Thyroid gland (tissue), 4 donors: ENCODE measurements at regions not wholly inside any gene's neighbourhood (a gene's known extent, or its start where the extent isn't known, plus 50 kb on each side); places are given as distances from the start of the nearest gene placed in this dataset.

Source experiments
- DNase-seq, 2 donors: peaks; one replicate each; pipeline ENCODE4 v3.0.0-alpha.2; 2019
- H3K27ac ChIP-seq, 3 donors: fragments of 200-600 bp; sonication (generic); 1 replicate in 2 of 3; 2 replicates in 1 of 3; pipeline ENCODE4 v1.5.1; 2016 to 2019; ENCODE audit warnings: mild to moderate bottlenecking in 1 of 3, moderate library complexity in 1 of 3
- H3K27me3 ChIP-seq: fragments of 200-600 bp; sonication (generic); one replicate; pipeline ENCODE4 v1.5.1; 2019
- H3K36me3 ChIP-seq, 2 donors: fragments of 200-600 bp; sonication (generic); one replicate each; pipeline ENCODE4 v1.5.1; 2016 to 2019
- H3K4me1 ChIP-seq, 2 donors: fragments of 200-600 bp; sonication (generic); one replicate each; pipeline ENCODE4 v1.5.1; 2017 to 2019
- H3K4me3 ChIP-seq, 3 donors: fragments of 200-600 bp; sonication (generic); replicated peaks in 1 of 3; 1 replicate in 2 of 3; 2 replicates in 1 of 3; pipeline ENCODE4 v1.5.1; 2016; ENCODE audit warnings: mild to moderate bottlenecking in 1 of 3
- H3K9me3 ChIP-seq: fragments of 200-600 bp; sonication (generic); one replicate; pipeline ENCODE4 v1.5.1; 2017
- POLR2A ChIP-seq, 2 donors: fragments of 450-650 bp; IDR thresholded peaks; one replicate each; pipeline ENCODE4 v1.6.1; 2017; ENCODE audit warnings: antibody characterized with exemption in 2 of 2, mild to moderate bottlenecking in 2 of 2, moderate library complexity in 1 of 2
- WGBS, 2 donors: methylation state at CpG; one replicate each; pipeline ENCODE4 v1.1.5; 2017; 5-methylcytosine and 5-hydroxymethylcytosine counted together
- intact Hi-C: fragments of 100-400 bp; cut with DNase I; formaldehyde crosslinking; loops from one replicate; pipeline ENCODE4 v1.15.1; 2023
- TF ChIP-seq, protein P1 (sequence below), 6 experiments: fragments of 200-600 bp in 3 of 6; fragments of 450-650 bp in 3 of 6; sonication (generic) in 3 of 6; IDR thresholded peaks; one replicate each; pipeline ENCODE4 v1.5.1; 2016 to 2019; ENCODE audit warnings: antibody characterized with exemption in 6 of 6, mild to moderate bottlenecking in 2 of 6, inconsistent platforms in 1 of 6, moderate library complexity in 1 of 6

DNA sequence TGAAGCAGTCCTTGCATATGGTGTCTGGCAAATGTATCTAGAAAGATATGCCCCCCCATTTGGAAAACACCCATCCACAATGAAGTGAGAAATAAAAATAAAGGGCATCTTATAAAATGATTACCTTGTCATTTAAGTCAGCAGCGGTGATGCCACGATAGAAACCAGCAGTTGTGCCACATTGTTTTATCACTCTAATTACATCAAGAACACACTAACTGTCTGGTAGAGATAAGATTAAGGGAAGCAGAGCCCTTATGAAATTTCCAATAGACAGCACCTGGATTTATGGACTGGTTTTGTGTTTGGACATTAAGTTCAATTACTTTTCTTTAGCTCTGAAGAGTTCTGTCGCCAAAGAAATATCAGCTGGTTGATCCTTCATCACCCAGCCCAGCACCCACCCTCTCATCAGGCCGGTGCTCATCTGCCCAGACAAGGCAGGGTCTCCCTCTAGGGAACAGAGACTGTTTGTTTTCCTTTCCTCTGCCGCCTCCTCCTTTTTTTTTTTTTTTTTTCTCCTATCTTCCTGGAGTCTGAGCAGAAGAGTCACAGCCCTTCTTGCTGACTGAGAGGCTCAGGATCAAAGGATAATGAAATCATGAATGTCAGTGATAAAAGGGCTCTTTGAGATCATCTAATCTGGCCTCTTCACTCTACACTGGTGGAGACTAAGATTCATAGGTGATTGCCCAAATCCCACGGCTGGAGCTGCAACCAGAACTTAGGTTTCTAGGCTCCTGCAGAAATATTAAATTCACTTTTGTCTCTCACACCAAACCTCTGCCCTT lies 464.1 kb downstream of the NTRK3 start:
- no peaks in the 10 kb centered on the region for H3K36me3 ChIP-seq
- no peak overlapping the region for H3K4me3 ChIP-seq
- intact Hi-C loops = no loop called here
- H3K27ac ChIP-seq = no peak overlapping the region
- WGBS, 2 donors = 56 to 66% methylated on average over 6 of the region's 6 CpGs
- no peak for DNase-seq
- TF ChIP-seq, protein P1, sequence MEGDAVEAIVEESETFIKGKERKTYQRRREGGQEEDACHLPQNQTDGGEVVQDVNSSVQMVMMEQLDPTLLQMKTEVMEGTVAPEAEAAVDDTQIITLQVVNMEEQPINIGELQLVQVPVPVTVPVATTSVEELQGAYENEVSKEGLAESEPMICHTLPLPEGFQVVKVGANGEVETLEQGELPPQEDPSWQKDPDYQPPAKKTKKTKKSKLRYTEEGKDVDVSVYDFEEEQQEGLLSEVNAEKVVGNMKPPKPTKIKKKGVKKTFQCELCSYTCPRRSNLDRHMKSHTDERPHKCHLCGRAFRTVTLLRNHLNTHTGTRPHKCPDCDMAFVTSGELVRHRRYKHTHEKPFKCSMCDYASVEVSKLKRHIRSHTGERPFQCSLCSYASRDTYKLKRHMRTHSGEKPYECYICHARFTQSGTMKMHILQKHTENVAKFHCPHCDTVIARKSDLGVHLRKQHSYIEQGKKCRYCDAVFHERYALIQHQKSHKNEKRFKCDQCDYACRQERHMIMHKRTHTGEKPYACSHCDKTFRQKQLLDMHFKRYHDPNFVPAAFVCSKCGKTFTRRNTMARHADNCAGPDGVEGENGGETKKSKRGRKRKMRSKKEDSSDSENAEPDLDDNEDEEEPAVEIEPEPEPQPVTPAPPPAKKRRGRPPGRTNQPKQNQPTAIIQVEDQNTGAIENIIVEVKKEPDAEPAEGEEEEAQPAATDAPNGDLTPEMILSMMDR (IDR thresholded peaks at IDR 0.05) = no peak
- TF ChIP-seq POLR2A (IDR thresholded peaks at IDR 0.05) = no peak
- no peaks in the 10 kb centered on the region for H3K9me3 ChIP-seq
- no peaks in the 10 kb centered on the region for H3K27me3 ChIP-seq
- H3K4me1 ChIP-seq = no peaks in the 10 kb centered on the region

DNA sequence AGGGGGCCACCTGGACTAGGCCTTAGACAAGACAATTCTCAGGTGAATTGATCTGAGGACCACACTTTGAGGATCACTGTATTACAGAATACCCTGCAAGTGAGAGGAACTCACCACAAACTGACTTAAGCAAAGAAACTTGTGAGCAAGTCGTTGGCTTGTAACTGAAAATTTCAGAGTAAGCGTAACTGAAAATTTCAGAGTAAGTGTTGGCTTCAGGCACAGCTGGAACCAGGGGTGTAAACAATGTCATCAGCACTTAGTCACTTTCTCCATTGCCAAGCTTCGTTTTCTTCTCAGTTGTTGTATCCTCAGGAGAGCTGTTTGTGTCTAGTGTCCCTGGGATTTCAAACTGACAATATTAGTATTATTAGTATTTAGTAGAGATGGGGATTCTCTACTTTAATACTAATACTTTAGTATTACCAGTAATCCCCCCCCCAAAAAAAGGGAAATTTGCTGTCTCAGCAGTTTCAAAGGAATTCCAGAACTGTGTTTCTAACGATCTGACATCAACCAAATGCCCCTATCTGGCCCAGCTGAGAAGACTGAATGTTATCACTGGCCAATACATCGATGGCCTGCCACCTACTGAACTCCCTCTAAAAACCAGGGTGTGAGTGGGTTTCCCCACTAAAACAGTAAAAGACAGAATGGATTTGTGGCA lies 474.4 kb downstream of the NTRK3 start:
- Histone ChIP-seq H3K4me1 (no peaks in the 10 kb centered on the region), H3K27ac (no peak overlapping the region), H3K4me3 (no peak overlapping the region), H3K9me3 (no peaks in the 10 kb centered on the region), H3K27me3 (no peaks in the 10 kb centered on the region), H3K36me3 (no peaks in the 10 kb centered on the region)
- TF ChIP-seq, protein P1 (IDR thresholded peaks at IDR 0.05) = no peak
- no peak for DNase-seq
- WGBS, 2 donors = 64 to 69% methylated on average over 5 of the region's 5 CpGs
- intact Hi-C loops = no loop called here

DNA sequence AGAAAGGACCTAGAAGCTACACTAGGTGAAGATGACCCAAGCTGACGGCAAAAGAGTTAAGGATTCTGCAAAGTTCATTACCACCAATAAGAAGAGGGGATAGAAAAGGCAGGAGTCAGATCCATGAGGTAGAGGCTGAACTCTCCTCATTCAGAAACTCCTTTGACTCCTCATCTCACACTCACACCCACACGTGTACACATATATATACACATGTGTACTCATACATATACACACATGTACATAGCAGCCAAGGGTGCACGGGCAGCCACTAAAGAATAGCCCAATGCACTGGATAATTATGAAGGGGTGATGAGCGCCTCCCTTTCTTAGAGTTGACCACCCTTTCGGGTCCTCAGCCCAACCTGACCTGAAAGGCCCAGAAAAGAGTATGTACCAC lies 476.8 kb downstream of the NTRK3 start:
- no peaks in the 10 kb centered on the region for H3K36me3 ChIP-seq
- intact Hi-C loops = no loop called here
- no peaks in the 10 kb centered on the region for H3K27me3 ChIP-seq
- no peak overlapping the region for H3K27ac ChIP-seq
- H3K4me1 ChIP-seq = no peaks in the 10 kb centered on the region
- TF ChIP-seq POLR2A (IDR thresholded peaks at IDR 0.05) = no peak
- TF ChIP-seq, protein P1 (IDR thresholded peaks at IDR 0.05) = no peak
- DNase-seq = no peak
- no peaks in the 10 kb centered on the region for H3K9me3 ChIP-seq
- WGBS, 2 donors = 91 to 95% methylated on average over 5 of the region's 5 CpGs
- H3K4me3 ChIP-seq = no peak overlapping the region

DNA sequence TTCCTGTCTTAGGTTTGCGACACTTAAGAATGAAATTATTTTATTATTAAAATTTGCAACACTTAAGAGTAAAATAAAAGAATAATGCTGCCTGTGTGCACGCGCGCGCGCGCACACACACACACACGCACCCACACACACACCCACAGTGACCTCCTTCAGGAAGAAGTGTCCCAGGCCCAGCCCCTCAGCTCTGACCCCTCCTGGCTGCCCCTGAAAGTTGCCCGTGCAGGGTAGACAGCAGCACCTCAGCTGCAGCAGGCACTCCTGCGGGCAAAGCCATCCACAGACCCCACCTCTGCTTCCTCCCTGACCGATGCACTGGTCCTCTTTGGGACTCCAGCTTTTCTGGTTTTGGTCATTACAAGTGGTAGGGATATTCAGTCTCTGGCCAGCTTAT lies 478.2 kb downstream of the NTRK3 start:
- Histone ChIP-seq H3K27me3 (no peaks in the 10 kb centered on the region), H3K27ac (no peak overlapping the region), H3K36me3 (no peaks in the 10 kb centered on the region), H3K9me3 (no peaks in the 10 kb centered on the region), H3K4me3 (no peak overlapping the region), H3K4me1 (no peaks in the 10 kb centered on the region)
- no peak for DNase-seq
- 80 to 85% methylated on average over 11 of the region's 11 CpGs for WGBS, 2 donors
- intact Hi-C loops = no loop called here
- TF ChIP-seq, protein P1 (IDR thresholded peaks at IDR 0.05) = no peak
- TF ChIP-seq POLR2A (IDR thresholded peaks at IDR 0.05) = no peak

DNA sequence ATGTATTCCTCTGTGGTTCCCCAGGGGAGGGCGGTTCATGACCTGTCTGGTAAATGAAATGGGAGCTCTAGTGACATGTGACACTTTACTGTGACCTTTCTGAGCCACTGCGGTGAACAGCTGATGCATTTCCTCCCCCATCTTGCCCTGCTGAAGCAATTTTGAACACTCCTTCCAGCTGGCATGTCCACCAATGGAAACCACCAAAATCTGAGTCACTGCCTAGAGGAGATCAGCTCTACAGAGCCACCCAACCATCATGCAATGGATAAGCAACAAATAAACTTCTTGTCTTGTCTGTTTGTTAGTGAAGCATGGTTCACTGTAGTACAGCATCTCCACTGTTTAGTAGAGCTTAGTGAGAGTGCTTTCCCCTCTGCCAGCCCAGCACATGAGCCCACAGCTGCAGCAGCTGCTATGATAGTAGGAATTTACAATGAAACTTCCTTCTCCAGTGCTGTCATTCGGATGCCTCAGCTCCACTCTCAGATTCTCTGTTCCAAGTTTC lies 479.4 kb downstream of the NTRK3 start:
- intact Hi-C loops = no loop called here
- no peak for TF ChIP-seq POLR2A (IDR thresholded peaks at IDR 0.05)
- TF ChIP-seq, protein P1 (IDR thresholded peaks at IDR 0.05) = no peak

More for the DNA sequence above, 479.4 kb downstream of the NTRK3 start:
- 73 to 78% methylated on average over 3 of the region's 3 CpGs for WGBS, 2 donors
- no peaks in the 10 kb centered on the region for H3K4me1 ChIP-seq
- H3K9me3 ChIP-seq = no peaks in the 10 kb centered on the region
- H3K27ac ChIP-seq = no peak overlapping the region
- DNase-seq = peak; percentile 4 to 13
- no peaks in the 10 kb centered on the region for H3K36me3 ChIP-seq
- H3K27me3 ChIP-seq = no peaks in the 10 kb centered on the region
- no peak overlapping the region for H3K4me3 ChIP-seq
